GM19452 (cell line): ENCODE measurements at regions not wholly inside any gene's neighbourhood (a gene's known extent, or its start where the extent isn't known, plus 50 kb on each side); places are given as distances from the start of the nearest gene placed in this dataset.

Experiments
- ATAC-seq: cut with Tn5 transposase; IDR thresholded peaks from one replicate; pipeline ENCODE4 v1.9.1; 2021; ENCODE audit not compliant: unreplicated experiment

DNA sequence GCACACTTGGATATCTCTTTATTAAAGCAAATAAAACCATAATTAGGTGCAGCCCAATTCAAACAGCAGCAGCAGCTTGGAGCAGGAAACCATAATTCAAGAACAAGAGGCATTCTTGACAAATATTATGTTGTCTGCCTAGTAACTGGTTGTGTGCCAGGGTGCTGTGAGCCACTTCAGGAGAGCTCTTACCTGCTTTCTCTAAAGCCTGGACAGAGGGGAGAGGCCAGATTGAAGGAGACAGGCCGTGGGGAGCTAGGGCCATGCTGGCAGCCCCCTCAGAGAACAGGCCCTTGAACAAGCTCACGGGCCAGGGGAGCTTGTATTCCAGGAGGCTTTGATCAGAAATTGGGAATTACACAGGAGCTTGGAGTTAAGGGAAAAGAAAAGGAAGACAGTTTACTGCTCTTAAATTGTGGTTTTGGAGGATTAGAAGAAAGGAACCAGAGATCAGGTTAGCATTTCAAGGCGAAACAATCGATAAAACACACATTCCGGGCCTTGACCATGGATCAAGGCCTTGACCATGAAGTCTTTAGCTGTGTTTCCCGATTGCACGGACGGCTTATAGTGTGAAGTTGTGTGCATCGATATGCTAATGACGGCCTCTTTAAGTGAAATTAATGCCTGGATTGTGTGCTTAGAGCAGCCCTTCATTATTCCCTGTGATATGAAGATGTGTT is 69.8 kb upstream of the NKX2-2 start:
- ATAC-seq, result no peak

DNA sequence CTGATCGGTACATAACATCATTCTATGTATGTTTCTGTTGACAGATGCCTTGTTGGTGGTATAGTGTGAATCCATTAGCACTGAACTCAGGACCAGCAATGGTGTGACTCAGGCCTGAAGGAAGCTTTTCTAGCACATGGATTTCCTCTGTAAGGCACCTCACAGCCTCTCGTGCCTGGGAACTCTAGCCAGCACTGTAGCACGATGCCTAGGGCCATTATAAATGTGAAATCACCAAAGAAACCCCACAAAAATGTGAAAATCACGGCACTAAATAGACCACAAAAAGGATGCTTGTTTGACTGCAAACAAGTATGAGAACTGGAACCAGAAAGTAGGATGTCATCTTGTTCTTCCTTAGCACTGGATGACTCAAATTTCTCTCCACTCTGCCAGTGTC is 63.7 kb upstream of the NKX2-2 start:
- ATAC-seq, result no peak

DNA sequence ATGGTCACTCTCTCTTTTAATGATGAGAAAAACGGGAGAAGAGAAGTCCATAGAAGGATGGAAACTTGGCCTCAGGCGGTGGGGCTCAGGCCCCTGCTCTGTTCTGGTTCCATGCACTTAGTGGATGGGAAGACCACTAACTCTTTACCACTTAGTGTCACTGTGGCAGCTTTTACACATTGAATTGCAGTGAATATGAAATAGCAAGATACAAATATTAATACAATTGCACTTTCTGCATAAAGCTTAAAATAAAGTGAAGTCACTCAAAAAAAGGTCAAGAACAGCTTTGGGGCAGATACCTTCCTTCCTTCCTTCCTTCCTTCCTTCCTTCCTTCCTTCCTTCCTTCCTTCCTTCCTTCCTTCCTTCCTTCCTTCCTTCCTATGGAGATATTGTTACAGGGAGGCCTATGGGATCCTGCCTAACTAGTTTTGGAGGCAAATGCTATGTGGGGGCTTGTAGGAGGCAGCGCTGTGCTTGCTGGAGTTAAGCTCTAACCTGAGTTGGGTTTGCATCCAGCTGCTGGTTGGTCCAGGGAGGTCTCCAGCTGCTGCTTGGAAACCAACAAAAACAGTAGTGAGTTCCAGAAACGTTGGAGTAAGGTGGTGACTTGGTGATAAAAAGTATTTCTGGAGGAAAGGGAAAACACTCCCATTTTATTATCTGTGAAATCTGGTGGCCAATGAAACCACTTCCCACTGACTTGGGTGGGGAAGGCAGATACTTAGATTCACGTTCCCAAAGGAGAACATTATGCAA is 62.3 kb upstream of the NKX2-2 start:
- ATAC-seq, result no peak

DNA sequence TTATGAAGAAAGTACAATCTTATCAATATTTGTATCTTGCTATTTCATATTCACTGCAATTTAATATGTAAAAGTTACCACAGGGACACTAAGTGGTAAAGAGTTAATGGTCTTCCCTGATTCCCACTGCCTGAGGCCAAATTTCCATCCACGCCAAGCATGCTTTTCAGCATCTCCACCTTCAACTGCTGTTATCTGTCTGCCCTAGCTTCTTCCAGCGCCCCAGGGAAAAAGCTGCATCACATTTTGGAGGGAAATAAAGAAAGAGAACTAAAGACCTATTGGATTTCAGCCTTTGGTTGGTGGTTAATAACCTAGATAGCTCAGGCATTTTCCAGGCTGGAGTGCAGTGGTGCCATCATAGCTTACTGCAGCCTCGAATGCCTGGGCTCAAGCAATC is 61.3 kb upstream of the NKX2-2 start:
- ATAC-seq, result no peak

DNA sequence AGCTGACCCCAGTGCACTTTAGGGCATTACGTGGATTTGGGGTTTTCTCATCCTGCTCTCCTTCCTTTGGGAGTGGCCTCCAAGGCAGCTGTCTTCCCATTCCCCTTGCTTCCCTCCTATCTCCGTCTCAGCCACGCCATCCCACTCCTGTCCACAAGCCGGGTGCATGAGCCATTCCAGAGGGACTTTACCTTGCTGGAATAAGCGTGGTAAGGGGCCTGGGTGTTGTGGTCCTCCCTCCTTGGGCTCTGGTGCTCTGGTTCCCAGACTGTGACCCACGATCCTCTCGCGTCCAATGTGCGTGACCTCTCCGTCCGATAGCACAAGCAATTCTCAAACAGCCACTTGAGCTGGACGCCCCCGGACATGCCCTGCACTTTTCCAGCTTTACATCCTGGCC is 60.6 kb upstream of the NKX2-2 start:
- no peak for ATAC-seq

DNA sequence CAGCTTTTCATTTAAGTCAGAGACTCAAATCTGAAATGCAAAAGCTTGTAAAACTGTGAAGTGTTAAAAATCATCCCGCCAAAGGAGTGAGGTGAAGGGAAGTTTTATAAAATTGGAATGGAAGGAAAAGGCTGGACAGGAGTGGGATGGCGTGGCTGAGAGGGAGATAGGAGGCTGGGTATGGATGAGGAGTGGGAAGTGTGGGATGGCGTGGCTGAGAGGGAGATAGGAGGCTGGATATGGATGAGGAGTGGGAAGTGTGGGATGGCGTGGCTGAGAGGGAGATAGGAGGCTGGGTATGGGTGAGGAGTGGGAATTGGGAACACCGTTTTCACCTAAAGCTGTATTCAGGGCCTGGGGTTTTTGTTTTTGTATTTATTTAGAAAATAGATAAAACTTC is 59.4 kb upstream of the NKX2-2 start:
- no peak for ATAC-seq

DNA sequence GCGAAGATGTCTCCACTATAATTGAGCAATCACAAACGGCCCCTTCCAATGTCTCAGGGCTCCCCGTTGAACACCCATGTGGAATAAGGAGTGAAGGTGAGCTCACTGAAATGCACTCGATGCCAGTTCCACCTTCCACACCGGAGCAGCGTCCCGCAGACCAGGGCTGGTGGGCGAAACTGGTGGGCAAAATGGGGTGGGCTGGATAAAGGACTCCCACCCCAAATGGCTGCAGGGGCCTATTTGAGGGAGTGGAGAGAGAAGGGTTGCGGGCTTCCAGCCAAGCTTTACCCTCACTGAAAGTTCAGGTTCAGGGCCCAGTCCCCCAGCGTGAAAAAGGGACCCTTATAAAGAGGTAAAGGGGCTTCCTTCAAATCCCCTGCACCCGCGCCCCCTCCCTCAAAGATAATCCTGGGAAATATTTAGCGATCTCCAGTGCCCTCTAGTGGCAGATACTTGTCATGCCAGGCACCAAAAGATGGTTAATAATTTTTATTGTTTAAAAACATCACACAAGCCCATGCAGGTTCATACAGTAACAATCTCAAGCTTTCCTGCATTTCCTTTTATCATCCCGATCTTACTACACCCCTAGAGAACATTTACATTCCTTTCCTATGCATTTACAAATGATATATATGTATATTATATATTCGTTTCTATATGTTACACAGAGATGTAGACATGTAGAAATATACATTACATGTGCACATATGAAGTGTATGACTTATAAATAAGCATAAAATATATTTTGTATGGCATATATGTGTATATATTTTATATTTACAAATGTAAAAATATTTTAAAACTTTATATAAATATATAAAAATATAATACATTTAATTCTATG is 58.2 kb upstream of the NKX2-2 start:
- ATAC-seq, result no peak

DNA sequence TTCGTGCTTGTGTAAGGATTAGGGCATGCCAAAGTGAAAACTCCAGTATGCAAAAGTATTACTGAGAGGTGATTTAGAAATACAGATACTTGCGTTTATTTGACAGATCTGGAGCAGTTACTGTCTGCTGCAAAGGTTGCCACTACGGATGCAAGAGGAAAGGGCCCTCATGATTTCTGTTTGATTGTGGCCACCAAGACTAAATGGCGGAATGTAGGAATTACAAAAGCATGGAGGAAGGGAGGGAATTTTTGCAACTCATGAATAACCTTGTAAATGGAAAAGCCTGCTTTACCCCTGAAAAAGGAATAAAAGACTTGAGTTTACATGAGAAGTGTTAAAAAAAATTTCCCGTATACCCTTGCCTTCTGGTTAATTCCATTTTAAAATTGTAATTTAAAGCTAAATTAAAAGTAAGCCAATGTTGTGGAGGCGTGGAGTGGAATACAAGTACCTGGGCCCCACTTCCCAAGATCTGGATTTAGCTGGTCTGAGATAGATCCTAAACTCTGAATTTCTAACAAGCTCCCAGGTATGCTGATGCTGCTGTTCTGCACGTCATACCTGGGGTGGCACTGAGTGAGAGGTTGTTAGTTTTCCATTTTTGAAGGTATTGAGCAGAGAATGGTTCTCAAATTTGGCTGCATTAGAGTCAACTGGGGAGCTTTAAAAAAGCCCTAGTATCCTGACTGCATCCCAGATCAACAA is 56.6 kb upstream of the NKX2-2 start:
- no peak for ATAC-seq

DNA sequence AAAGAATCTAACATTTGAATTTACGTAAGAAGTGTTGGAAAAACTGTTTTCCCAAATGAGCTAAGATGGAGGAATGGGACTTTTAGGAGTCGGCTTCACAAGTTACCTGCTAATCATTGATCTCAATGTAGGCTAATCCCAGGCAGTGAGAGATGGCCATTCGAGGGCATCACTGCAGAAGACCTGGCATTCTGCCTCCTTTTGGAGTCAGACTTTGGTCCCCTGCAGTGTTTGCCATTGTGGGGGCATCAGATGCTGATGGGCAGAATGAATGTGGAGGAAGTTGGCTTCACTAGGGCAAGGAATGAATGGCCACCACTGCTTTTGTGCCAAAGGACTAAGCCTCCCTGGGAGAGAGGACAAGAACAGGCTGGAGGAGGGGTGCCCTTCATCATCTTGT is 55.7 kb upstream of the NKX2-2 start:
- no peak for ATAC-seq

DNA sequence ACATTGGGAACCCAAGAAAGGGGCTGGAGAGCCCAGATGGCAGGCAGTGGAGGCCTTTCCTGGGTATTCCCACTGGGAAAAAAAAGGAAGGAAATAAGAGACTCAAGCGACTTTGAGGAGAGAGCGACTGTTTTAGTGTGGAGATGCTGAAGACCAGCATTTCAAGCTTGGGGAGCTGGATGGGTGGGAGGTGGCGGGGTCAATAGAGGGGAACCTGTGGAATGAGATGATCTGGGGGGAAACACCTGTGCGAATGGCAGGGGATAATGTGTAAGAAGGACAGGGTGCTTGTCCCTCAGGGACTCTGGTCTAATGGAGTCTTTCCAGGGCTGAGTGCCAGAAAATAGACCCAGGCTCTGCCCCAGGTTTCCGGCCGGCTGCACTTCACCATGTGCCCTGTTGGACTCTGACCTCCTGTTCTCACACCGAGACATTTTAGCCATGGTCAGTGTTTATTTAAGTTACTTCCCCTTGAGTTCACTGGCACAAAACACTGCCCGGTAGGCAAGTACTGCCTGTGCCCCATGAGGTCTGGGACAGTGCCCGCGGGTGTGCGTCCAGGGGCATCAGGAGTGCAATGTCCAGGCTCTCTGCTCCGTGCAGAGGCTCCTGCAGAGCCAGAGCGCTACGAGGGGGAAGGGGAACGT is 50.4 kb upstream of the NKX2-2 start:
- ATAC-seq, result no peak
